Smooth muscle cell (in vitro differentiated cells): ENCODE measurements at regions not wholly inside any gene's neighbourhood (a gene's known extent, or its start where the extent isn't known, plus 50 kb on each side); places are given as distances from the start of the nearest gene placed in this dataset.

ENCODE experiments used
- DNase-seq: peaks from one replicate; lab custom pipeline; 2025; ENCODE audit not compliant: unreplicated experiment; lab: John Stamatoyannopoulos, UW
- H2AFZ ChIP-seq: fragments of 200-600 bp; sonication (generic); 2 replicates; pipeline ENCODE4 v1.6.0; 2016; ENCODE audit warnings: antibody characterized with exemption, low read depth, mild to moderate bottlenecking
- H3F3A ChIP-seq: fragments of 200-600 bp; sonication (generic); 2 replicates; pipeline ENCODE4 v1.6.0; 2017; ENCODE audit warnings: antibody characterized with exemption, low read depth
- H3K27ac ChIP-seq: fragments of 200-600 bp; sonication (generic); 2 replicates; pipeline ENCODE4 v1.5.1; 2016; ENCODE audit warnings: low read depth, mild to moderate bottlenecking
- H3K27me3 ChIP-seq: fragments of 200-600 bp; sonication (generic); 2 replicates; pipeline ENCODE4 v1.6.1; 2016; ENCODE audit warnings: low read depth, mild to moderate bottlenecking
- H3K36me3 ChIP-seq: fragments of 200-600 bp; sonication (generic); 2 replicates; pipeline ENCODE4 v1.5.1; 2016; ENCODE audit warnings: low read depth
- H3K4me1 ChIP-seq: fragments of 200-600 bp; sonication (generic); 2 replicates; pipeline ENCODE4 v1.5.1; 2016; ENCODE audit warnings: low read depth
- H3K4me2 ChIP-seq: fragments of 200-600 bp; sonication (generic); 2 replicates; pipeline ENCODE4 v1.6.0; 2016; ENCODE audit warnings: mild to moderate bottlenecking
- H3K4me3 ChIP-seq: fragments of 200-600 bp; sonication (generic); 2 replicates; pipeline ENCODE4 v1.5.1; 2016; ENCODE audit warnings: mild to moderate bottlenecking
- H3K79me2 ChIP-seq: fragments of 200-600 bp; sonication (generic); 2 replicates; pipeline ENCODE4 v1.6.0; 2016; ENCODE audit warnings: low read depth, mild to moderate bottlenecking
- H3K9ac ChIP-seq: fragments of 200-600 bp; sonication (generic); 2 replicates; pipeline ENCODE4 v1.6.0; 2016; ENCODE audit warnings: low read depth
- H3K9me3 ChIP-seq: fragments of 200-600 bp; sonication (generic); replicated peaks from 2 replicates; pipeline ENCODE4 v1.5.1; 2016; ENCODE audit warnings: low read depth
- H4K20me1 ChIP-seq: fragments of 200-600 bp; sonication (generic); 2 replicates; pipeline ENCODE4 v1.6.0; 2016; ENCODE audit warnings: low read depth
- CTCF ChIP-seq: fragments of 200-600 bp; sonication (generic); IDR thresholded peaks from 2 replicates; pipeline ENCODE4 v1.5.1; 2017; ENCODE audit warnings: borderline replicate concordance, mild to moderate bottlenecking, antibody characterized with exemption; ENCODE audit not compliant: insufficient read depth, poor library complexity, severe bottlenecking
- WGBS: methylation state at CpG from one replicate; pipeline ENCODE4 v1.1.7; 2016; ENCODE audit warnings: low lambda C conversion rate; 5-methylcytosine and 5-hydroxymethylcytosine counted together

DNA sequence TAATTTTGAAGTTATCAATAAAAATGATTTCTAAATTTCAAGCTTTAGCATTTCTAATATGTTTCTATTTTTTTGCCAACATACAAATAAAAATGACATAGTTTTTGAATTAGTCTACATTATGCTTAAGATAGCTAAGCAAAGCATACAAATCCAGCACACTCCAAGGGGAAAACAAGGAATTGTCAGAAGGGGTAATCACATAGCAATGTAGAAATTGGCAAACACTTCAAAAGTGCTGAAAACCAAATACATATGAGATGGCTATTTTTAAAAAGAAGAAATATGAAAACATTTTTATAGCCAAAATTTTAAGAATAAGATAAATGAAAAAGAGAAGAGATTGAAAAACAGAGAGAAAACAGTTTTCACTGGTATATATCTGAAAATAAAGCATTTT, 308.0 kb downstream of the SLC6A15 start:
- no peak overlapping the region for H2AFZ ChIP-seq
- H3K4me3 ChIP-seq = no peak overlapping the region
- DNase-seq = no peak
- H3K9me3 ChIP-seq = no peaks in the 10 kb centered on the region
- no peaks in the 10 kb centered on the region for H3F3A ChIP-seq
- no peak overlapping the region for H3K4me2 ChIP-seq
- no peaks in the 10 kb centered on the region for H3K4me1 ChIP-seq
- H3K79me2 ChIP-seq = no peaks in the 10 kb centered on the region
- no peak for TF ChIP-seq CTCF
- H3K27me3 ChIP-seq = no peaks in the 10 kb centered on the region
- no peaks in the 10 kb centered on the region for H3K36me3 ChIP-seq
- H3K9ac ChIP-seq = no peak overlapping the region
- H4K20me1 ChIP-seq = no peaks in the 10 kb centered on the region
- H3K27ac ChIP-seq = no peak overlapping the region

DNA sequence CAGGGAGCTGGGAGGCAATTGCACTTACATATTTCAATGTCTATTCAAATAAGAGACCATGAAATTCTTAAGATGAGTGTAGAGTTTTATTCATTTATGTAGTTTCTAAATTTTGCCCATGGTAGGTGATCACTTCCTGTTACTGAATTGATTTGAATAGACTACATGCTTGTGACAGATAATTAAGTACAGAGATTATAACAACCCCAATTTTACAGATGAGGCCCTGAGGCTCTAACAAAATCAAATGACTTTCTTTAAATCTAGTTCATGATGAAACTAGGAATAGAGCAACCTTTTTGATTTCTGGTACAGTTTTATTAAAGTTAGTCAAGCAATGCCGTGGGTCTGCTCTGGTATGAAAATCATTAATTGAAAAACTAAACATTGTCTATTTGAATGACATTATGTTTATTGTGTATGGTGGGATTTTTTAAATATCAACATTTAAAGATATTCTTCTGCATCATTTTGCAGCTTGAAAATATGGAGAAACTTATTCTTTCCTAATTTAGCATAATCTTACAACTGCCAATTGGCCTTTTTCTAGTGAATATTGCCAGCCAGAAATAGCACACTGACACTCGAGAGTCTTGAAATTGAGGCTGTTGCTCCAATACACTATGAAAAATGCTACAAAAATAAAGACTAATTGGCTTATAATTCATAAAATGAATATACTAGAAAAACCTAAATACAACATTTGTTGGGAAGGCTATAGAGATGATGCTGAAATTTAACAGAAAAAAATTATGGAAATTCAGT, 308.9 kb downstream of the SLC6A15 start:
- no peak overlapping the region for H3K4me3 ChIP-seq
- H3K27ac ChIP-seq = no peak overlapping the region
- H3K36me3 ChIP-seq = no peaks in the 10 kb centered on the region
- H3K4me1 ChIP-seq = no peaks in the 10 kb centered on the region
- H3K79me2 ChIP-seq = no peaks in the 10 kb centered on the region
- no peaks in the 10 kb centered on the region for H3F3A ChIP-seq
- no peak for DNase-seq
- H3K4me2 ChIP-seq = no peak overlapping the region
- no peaks in the 10 kb centered on the region for H3K27me3 ChIP-seq
- H3K9me3 ChIP-seq = no peaks in the 10 kb centered on the region
- no peaks in the 10 kb centered on the region for H4K20me1 ChIP-seq
- WGBS = 90% methylated on average over 2 of the region's 2 CpGs
- H2AFZ ChIP-seq = no peak overlapping the region
- TF ChIP-seq CTCF = no peak
- no peak overlapping the region for H3K9ac ChIP-seq

DNA sequence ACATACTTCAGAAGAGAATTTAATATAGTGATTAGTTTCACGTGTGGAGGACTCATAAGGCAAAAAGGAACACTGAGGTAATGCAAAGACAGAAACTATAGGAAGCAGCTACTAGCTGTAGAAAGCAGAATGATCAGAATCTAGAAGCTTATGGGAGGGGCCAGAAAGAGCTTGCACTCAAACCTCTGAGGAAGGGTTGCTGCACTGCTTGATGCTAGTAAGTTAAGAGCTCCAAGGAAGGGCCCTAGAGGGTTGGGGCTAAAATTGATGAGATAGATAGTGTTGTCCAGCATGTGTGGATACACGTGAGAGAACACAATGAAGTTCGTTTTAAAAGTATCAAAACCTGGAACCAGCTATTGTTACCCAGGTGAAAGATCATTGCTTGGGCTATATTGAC, 311.1 kb downstream of the SLC6A15 start:
- H3F3A ChIP-seq = no peaks in the 10 kb centered on the region
- no peak overlapping the region for H3K27ac ChIP-seq
- H3K27me3 ChIP-seq = no peaks in the 10 kb centered on the region
- H3K9ac ChIP-seq = no peak overlapping the region
- H3K36me3 ChIP-seq = no peaks in the 10 kb centered on the region
- H4K20me1 ChIP-seq = no peaks in the 10 kb centered on the region
- H3K79me2 ChIP-seq = no peaks in the 10 kb centered on the region
- 74% methylated on average over 3 of the region's 3 CpGs for WGBS
- no peak overlapping the region for H2AFZ ChIP-seq
- H3K4me3 ChIP-seq = no peak overlapping the region
- TF ChIP-seq CTCF = no peak
- H3K9me3 ChIP-seq = no peaks in the 10 kb centered on the region
- no peak for DNase-seq
- H3K4me1 ChIP-seq = no peaks in the 10 kb centered on the region
- H3K4me2 ChIP-seq = no peak overlapping the region

DNA sequence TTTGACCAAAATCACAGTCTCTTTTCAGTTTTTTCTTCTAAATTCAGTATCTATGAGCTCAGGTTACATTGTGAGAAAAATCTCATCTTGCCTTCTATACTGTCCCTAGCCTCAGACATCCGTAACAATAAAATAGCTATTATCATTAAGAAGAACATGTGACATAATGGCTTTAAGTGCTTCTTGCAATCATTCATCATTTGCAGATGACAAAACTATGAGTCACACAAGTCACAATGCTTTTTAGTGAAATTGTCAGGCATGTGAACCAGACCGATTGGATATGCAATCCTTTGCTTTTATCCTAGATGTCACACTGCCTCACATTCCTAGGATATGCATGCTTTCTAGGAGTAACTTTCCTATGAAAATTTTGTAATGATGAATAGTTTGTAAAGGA, 313.1 kb downstream of the SLC6A15 start:
- no peaks in the 10 kb centered on the region for H3F3A ChIP-seq
- H3K4me3 ChIP-seq = no peak overlapping the region
- H3K27ac ChIP-seq = peak overlapping the region; percentile 61
- no peak for TF ChIP-seq CTCF
- no peaks in the 10 kb centered on the region for H3K4me1 ChIP-seq
- no peak for DNase-seq
- H3K36me3 ChIP-seq = no peaks in the 10 kb centered on the region
- no peaks in the 10 kb centered on the region for H4K20me1 ChIP-seq
- no peaks in the 10 kb centered on the region for H3K27me3 ChIP-seq
- no peaks in the 10 kb centered on the region for H3K9me3 ChIP-seq
- no peak overlapping the region for H2AFZ ChIP-seq
- no peaks in the 10 kb centered on the region for H3K79me2 ChIP-seq
- no peak overlapping the region for H3K9ac ChIP-seq
- no peak overlapping the region for H3K4me2 ChIP-seq
- WGBS = 11% methylated on average over 2 of the region's 2 CpGs
